HL-60 (cell line): ENCODE measurements at regions not wholly inside any gene's neighbourhood (a gene's known extent, or its start where the extent isn't known, plus 50 kb on each side); places are given as distances from the start of the nearest gene placed in this dataset.

Experiments used
- DNase-seq, 2 experiments: peaks; one replicate each; pipeline ENCODE4 v3.0.0-alpha.2; 2010 to 2020; ENCODE audit warnings: low read depth in 1 of 2, low spot score in 1 of 2
- H3K27ac ChIP-seq: fragments of 250-450 bp; sonication (Bioruptor Pico); replicated peaks from 2 replicates; pipeline ENCODE4 v1.5.1; 2020; ENCODE audit warnings: mild to moderate bottlenecking, moderate library complexity
- H3K27me3 ChIP-seq: fragments of 250-450 bp; sonication (Bioruptor Pico); 2 replicates; pipeline ENCODE4 v1.5.1; 2021; ENCODE audit warnings: mild to moderate bottlenecking, moderate library complexity; ENCODE audit not compliant: insufficient read depth, poor library complexity, severe bottlenecking
- H3K4me3 ChIP-seq: replicated peaks from 2 replicates; pipeline ENCODE4 v1.5.1; 2011; ENCODE audit warnings: mild to moderate bottlenecking, control low read depth, low read length; ENCODE audit not compliant: insufficient read depth
- CTCF ChIP-seq: IDR thresholded peaks from one replicate; pipeline ENCODE4 v1.5.1; 2011; ENCODE audit warnings: low read length, control low read depth, inconsistent platforms; ENCODE audit not compliant: insufficient read depth
- GABPA ChIP-seq: IDR thresholded peaks from 2 replicates; pipeline ENCODE4 v1.6.1; 2012; ENCODE audit warnings: low read depth
- POLR2AphosphoS5 ChIP-seq: IDR thresholded peaks from 2 replicates; pipeline ENCODE4 v1.6.1; 2012; ENCODE audit warnings: low read depth
- SPI1 ChIP-seq: IDR thresholded peaks from 2 replicates; pipeline ENCODE4 v1.6.1; 2012; ENCODE audit warnings: low read depth, mild to moderate bottlenecking, borderline replicate concordance
- TF ChIP-seq, protein P1 (sequence below): IDR thresholded peaks from 2 replicates; pipeline ENCODE4 v1.6.1; 2012; ENCODE audit warnings: low read depth; ENCODE audit not compliant: insufficient replicate concordance

DNA sequence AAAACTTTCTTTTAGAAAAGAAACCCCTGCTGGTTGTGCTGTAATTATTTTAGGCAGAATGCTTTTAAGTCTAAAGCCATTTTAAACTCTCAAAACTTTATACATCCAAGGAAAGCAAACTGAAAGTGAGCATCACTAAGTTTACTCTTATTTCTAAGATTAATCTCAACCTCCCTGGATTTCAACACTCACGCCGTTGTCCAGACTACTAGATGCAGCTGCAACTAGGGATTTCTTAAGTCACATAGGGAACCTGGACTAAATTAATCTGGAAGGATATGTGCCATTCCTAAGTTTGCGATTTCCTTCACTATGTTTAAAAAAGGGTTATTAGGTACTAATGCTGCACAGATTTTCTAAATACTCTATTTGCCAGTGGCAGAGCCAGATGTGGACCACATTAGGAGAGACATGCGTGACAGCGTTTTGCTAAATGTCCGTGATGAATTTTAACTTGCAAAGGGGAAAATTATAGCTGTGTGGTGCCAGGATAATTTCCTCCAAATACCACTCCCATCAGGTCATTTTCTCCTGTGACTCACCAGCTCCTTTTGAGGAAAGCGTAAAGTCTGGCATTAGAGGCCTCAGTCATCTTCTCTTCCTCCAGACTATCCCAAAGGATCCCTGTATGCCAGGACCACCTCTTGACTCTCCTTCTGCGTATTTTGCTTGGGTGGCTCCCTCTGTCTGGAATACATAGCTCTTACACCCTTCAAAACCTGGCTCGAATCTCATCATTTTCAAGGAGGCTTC lies 143.7 kb downstream of the ATL2 start:
- Histone ChIP-seq H3K4me3 (no peak overlapping the region), H3K27ac (no peak overlapping the region), H3K27me3 (no peaks in the 10 kb centered on the region)
- no peak for DNase-seq
- TF ChIP-seq, protein P1, sequence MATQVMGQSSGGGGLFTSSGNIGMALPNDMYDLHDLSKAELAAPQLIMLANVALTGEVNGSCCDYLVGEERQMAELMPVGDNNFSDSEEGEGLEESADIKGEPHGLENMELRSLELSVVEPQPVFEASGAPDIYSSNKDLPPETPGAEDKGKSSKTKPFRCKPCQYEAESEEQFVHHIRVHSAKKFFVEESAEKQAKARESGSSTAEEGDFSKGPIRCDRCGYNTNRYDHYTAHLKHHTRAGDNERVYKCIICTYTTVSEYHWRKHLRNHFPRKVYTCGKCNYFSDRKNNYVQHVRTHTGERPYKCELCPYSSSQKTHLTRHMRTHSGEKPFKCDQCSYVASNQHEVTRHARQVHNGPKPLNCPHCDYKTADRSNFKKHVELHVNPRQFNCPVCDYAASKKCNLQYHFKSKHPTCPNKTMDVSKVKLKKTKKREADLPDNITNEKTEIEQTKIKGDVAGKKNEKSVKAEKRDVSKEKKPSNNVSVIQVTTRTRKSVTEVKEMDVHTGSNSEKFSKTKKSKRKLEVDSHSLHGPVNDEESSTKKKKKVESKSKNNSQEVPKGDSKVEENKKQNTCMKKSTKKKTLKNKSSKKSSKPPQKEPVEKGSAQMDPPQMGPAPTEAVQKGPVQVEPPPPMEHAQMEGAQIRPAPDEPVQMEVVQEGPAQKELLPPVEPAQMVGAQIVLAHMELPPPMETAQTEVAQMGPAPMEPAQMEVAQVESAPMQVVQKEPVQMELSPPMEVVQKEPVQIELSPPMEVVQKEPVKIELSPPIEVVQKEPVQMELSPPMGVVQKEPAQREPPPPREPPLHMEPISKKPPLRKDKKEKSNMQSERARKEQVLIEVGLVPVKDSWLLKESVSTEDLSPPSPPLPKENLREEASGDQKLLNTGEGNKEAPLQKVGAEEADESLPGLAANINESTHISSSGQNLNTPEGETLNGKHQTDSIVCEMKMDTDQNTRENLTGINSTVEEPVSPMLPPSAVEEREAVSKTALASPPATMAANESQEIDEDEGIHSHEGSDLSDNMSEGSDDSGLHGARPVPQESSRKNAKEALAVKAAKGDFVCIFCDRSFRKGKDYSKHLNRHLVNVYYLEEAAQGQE = no peak
- TF ChIP-seq CTCF (no peak), GABPA (no peak), POLR2AphosphoS5 (no peak), SPI1 (no peak)

GRCh38 chr2:38232454-38232853 lies 144.6 kb downstream of the ATL2 start:
- Histone ChIP-seq H3K27ac (no peak overlapping the region), H3K27me3 (no peaks in the 10 kb centered on the region), H3K4me3 (no peak overlapping the region)
- DNase-seq = no peak
- TF ChIP-seq GABPA = no peak
- no peak for TF ChIP-seq POLR2AphosphoS5
- TF ChIP-seq CTCF = no peak
- no peak for TF ChIP-seq SPI1
- TF ChIP-seq, protein P1 = no peak

- TF ChIP-seq SPI1 (no peak), POLR2AphosphoS5 (no peak), GABPA (no peak)
- TF ChIP-seq, protein P1 = no peak
- no peak for DNase-seq
- H3K27me3 ChIP-seq = no peaks in the 10 kb centered on the region
- H3K27ac ChIP-seq = no peak overlapping the region
- no peak overlapping the region for H3K4me3 ChIP-seq
Measured at GRCh38 chr2:38230756-38231155, 146.3 kb downstream of the ATL2 start.
